ENCODE measurements at regions not wholly inside any gene's neighbourhood (a gene's known extent, or its start where the extent isn't known, plus 50 kb on each side); places are given as distances from the start of the nearest gene placed in this dataset.
"Not testable (repeated sequence)": the region's sequence is repeated elsewhere in the genome, so short reads cannot be mapped to it uniquely, and the experiment has no call there.

DNA sequence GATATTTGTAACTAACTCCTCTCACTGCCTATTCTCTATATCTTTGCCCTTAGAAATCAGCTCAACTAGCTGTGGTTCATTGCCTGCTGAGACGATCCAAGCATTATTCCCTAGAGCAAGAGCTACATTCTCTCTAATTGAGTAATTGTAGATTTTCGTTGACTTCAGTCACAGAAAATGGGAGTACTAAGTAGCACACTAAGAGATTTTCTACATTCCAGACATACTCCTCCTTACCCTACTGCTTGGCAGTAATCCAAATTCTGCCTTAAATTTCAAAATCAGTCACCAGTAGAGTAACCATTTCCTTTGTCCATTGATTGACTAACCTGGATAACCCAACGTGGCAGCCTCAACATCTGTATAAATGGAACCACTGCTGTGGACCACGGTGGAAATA, 1786.8 kb downstream of the SLITRK5 start:
- CTCF ChIA-PET: no interaction called here
- intact Hi-C loops (cut with micrococcal nuclease): no loop called here
- POLR2A ChIA-PET: no interaction called here
- peaks cover 4% of the 10 kb centered on the region for H3K9me3 Mint-ChIP-seq
- H3K4me1 Mint-ChIP-seq: no peaks in the 10 kb centered on the region
- no peak overlapping the region for H3K4me3 Mint-ChIP-seq
- H3K27ac Mint-ChIP-seq: no peak overlapping the region
- TF ChIP-seq, protein P1, sequence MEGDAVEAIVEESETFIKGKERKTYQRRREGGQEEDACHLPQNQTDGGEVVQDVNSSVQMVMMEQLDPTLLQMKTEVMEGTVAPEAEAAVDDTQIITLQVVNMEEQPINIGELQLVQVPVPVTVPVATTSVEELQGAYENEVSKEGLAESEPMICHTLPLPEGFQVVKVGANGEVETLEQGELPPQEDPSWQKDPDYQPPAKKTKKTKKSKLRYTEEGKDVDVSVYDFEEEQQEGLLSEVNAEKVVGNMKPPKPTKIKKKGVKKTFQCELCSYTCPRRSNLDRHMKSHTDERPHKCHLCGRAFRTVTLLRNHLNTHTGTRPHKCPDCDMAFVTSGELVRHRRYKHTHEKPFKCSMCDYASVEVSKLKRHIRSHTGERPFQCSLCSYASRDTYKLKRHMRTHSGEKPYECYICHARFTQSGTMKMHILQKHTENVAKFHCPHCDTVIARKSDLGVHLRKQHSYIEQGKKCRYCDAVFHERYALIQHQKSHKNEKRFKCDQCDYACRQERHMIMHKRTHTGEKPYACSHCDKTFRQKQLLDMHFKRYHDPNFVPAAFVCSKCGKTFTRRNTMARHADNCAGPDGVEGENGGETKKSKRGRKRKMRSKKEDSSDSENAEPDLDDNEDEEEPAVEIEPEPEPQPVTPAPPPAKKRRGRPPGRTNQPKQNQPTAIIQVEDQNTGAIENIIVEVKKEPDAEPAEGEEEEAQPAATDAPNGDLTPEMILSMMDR (IDR thresholded peaks at IDR 0.05): no peak
- DNase-seq (no peak), ATAC-seq (ENCODE audit: low read depth) (no peak)
- H3K36me3 Mint-ChIP-seq (ENCODE audit: low read depth): no peaks in the 10 kb centered on the region
- no peaks in the 10 kb centered on the region for H3K27me3 Mint-ChIP-seq

- Mint-ChIP-seq H3K9me3 (peaks cover 5% of the 10 kb centered on the region), H3K4me1 (no peaks in the 10 kb centered on the region), H3K36me3 (ENCODE audit: low read depth) (no peaks in the 10 kb centered on the region), H3K27me3 (no peaks in the 10 kb centered on the region), H3K4me3 (no peak overlapping the region), H3K27ac (no peak overlapping the region)
- intact Hi-C loops (cut with micrococcal nuclease): no loop called here
- ATAC-seq (ENCODE audit: low read depth) (no peak), DNase-seq (no peak)
- ChIA-PET CTCF (no interaction called here), POLR2A (no interaction called here)
- TF ChIP-seq, protein P1 (IDR thresholded peaks at IDR 0.05): no peak
These were observed 1787.3 kb downstream of the SLITRK5 start for GRCh38 chr13:89458456-89458855.

DNA sequence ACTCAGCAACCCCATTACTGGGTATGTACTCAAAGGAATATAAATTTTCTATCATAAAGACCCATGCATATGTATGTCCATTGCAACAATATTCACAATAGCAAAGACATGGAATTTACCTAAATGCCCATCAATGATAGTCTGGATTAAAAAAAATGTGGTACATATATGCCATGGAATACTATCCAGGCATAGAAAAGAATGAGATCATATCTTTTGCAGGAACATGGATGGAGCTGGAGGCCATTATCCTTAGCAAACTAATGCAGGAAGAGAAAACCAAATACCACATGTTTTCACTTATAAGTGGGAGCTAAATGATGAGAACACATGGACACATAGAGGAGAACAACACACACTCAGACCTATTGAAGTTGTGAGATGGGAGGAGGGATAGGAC, 1789.7 kb downstream of the SLITRK5 start:
- H3K4me1 Mint-ChIP-seq; H3K27me3 Mint-ChIP-seq; CTCF ChIA-PET; H3K27ac Mint-ChIP-seq; H3K36me3 Mint-ChIP-seq (ENCODE audit: low read depth); H3K4me3 Mint-ChIP-seq; DNase-seq; POLR2A ChIA-PET; H3K9me3 Mint-ChIP-seq; intact Hi-C loops (cut with micrococcal nuclease); ATAC-seq (ENCODE audit: low read depth): not testable (repeated sequence)

GRCh38 chr13:89465366-89465765, 1794.2 kb downstream of the SLITRK5 start:
- DNase-seq (no peak), ATAC-seq (ENCODE audit: low read depth) (no peak)
- Mint-ChIP-seq H3K4me3 (no peak overlapping the region), H3K27me3 (no peaks in the 10 kb centered on the region), H3K27ac (no peak overlapping the region), H3K9me3 (peaks cover 3% of the 10 kb centered on the region), H3K36me3 (ENCODE audit: low read depth) (no peaks in the 10 kb centered on the region), H3K4me1 (no peaks in the 10 kb centered on the region)
- TF ChIP-seq, protein P1 (IDR thresholded peaks at IDR 0.05): no peak
- CTCF ChIA-PET: no interaction called here
- intact Hi-C loops (cut with micrococcal nuclease): no loop called here
- POLR2A ChIA-PET: no interaction called here

DNA sequence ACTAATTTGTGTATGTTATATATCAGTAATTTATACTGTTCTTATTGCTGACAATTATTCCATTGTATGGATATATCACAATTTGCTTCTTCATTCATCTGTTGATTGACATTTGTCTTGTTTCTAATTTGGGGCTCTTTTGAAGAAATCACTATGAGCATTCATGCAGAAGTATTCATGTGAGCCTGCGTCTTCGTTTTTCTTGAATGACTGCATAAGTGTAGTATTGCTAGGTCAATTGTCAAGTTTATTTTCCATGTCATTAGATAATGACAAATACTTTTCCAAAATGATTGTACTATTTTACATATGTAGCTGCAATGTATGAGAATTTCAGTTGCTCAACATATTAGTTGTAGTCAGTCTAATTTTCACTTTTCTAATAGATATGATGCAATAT, 1796.9 kb downstream of the SLITRK5 start:
- Mint-ChIP-seq H3K4me1 (no peaks in the 10 kb centered on the region), H3K36me3 (ENCODE audit: low read depth) (no peaks in the 10 kb centered on the region), H3K27me3 (no peaks in the 10 kb centered on the region), H3K9me3 (peaks cover 15% of the 10 kb centered on the region), H3K27ac (no peak overlapping the region), H3K4me3 (no peak overlapping the region)
- intact Hi-C loops (cut with micrococcal nuclease): no loop called here
- TF ChIP-seq, protein P1 (IDR thresholded peaks at IDR 0.05): no peak
- ATAC-seq (ENCODE audit: low read depth): no peak
- ChIA-PET POLR2A (no interaction called here), CTCF (no interaction called here)
- no peak for DNase-seq

DNA sequence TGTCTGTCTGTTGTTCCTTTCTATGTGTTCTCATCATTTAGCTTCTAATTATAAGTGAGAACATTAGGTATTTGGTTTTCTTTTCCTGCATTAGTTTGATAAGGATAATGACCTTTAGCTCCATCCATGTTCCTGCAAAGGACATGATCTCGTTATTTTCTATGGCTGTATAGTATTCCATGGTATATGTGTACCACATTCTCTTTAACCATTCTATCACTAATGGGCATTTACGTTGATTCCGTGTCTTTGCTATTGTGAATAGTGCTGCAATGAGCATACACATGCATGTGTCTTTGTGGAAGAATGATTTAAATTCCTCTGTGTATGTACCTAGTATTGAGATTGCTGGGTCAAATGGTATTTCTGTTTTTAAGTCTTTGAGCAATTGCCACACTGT, 1799.7 kb downstream of the SLITRK5 start:
- Mint-ChIP-seq H3K36me3 (ENCODE audit: low read depth) (no peaks in the 10 kb centered on the region), H3K27ac (no peak overlapping the region), H3K4me1 (no peaks in the 10 kb centered on the region), H3K4me3 (no peak overlapping the region), H3K27me3 (no peaks in the 10 kb centered on the region), H3K9me3 (peaks cover 22% of the 10 kb centered on the region)
- ChIA-PET POLR2A (no interaction called here), CTCF (no interaction called here)
- ATAC-seq (ENCODE audit: low read depth) (no peak), DNase-seq (no peak)
- intact Hi-C loops (cut with micrococcal nuclease): no loop called here
- TF ChIP-seq, protein P1 (IDR thresholded peaks at IDR 0.05): no peak
